NCI-H526 (cell line): ENCODE measurements at regions not wholly inside any gene's neighbourhood (a gene's known extent, or its start where the extent isn't known, plus 50 kb on each side); places are given as distances from the start of the nearest gene placed in this dataset.
A peak's percentile ranks its signal among the peaks of the same experiment; 100 is the strongest.

ENCODE experiments used
- DNase-seq, 2 experiments: peaks; one replicate each; lab custom pipeline; 2025; lab: John Stamatoyannopoulos, UW

- DNase-seq = peak in 1 of 2 experiments; percentile 16
Observed at GRCh38 chr12:105929192-105929591, 209.6 kb downstream of the NUAK1 start.

- DNase-seq = no peak
Observed at GRCh38 chr12:105930557-105931503, 207.9 kb downstream of the NUAK1 start.

DNA sequence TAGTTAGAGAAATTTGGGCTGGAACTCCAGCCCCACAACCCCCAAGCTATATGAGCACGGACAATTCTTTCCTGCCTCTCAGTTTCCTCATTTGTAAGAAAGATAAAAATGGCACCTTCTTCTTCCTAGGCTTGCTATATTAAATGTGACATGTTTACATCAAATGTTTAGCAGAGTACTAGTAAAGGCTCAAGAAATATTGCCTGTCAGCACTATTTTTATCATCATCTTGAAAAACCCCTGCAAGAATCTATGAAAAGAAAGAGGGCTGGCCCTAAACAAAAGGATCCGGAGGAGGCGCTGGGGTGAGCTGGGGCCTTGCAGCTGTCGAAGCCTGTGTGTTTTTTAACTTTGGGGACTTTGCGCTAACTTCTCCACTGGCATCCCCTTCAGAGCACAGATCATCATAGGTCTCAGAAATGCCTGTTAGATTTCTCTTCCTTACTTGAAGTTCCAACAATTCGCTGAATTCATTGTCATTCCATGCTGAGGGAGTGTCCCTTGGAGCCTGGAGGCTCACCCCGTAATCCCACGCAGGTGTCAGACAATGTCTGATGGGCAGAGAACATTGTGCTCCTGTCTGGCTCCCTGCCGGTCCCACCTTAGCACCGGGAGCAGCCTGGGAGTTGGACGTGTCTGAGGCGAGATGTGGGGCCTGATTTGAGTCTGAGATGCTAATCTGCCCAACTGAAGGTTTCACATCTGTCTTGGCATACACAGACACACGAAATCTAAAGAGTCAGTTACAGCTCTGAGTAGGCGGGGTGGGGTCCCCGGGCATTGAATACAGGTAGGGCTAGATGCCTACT is 206.8 kb downstream of the NUAK1 start:
- no peak for DNase-seq

GRCh38 chr12:105933671-105934665 is 204.8 kb downstream of the NUAK1 start:
- no peak for DNase-seq

- DNase-seq = no peak
Observed at GRCh38 chr12:105935106-105935505, 203.6 kb downstream of the NUAK1 start.

DNA sequence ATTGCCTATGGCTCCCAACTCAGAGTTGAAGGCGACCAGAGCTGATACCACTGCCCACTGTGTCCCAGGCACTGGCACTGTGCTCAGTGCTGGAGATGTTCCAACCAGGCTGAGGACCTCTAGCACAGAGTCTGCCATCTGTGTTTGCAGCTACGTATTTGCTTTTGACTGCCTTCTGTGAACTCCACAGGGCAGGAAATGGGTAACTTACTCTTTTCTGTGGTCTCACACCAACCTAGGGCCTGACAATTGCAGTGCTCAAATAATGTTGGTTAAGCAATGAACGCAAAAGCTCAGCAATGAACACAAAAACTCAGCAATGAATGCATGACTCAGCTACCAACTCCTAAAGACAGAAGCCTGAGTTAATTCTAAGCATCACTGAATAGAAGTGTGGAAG is 202.8 kb downstream of the NUAK1 start:
- no peak for DNase-seq

DNA sequence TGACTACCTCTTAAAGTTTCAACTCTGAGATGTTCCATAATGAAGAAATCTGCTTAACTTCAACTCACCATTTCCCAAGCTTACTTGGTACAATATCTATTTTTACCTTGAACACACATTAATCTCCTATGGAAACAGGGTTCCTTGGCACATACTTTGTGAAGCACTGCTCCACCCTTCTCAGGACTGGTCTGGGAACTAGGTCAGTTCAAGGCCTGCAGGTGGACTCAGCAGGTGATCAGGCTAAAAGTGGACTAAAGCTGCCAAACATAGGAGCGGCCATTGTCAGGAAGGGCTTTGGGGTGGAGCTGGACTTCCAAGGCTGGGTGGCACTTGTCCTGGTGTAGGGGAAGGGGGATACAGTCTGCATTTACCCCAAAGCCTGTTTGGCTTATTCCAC is 202.3 kb downstream of the NUAK1 start:
- no peak for DNase-seq

DNA sequence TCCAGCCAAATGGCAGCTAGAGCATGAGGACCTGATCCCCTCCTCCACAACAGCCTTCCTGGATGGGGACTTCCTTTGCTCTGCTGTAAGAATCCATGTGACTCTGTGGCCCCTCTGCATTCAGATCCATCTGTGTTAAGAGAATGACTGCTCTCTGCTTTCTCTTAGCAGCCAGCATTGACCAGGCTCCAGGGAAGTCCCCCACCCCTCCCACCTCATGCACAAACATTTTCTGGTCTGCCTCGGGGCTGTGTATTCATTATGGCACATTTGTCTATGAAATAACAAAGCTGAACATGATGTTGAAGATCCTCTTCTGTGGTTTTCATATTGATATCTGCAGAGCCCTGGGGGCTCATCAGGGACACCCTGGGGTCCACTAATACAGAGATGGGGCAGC is 201.7 kb downstream of the NUAK1 start:
- DNase-seq = no peak

DNA sequence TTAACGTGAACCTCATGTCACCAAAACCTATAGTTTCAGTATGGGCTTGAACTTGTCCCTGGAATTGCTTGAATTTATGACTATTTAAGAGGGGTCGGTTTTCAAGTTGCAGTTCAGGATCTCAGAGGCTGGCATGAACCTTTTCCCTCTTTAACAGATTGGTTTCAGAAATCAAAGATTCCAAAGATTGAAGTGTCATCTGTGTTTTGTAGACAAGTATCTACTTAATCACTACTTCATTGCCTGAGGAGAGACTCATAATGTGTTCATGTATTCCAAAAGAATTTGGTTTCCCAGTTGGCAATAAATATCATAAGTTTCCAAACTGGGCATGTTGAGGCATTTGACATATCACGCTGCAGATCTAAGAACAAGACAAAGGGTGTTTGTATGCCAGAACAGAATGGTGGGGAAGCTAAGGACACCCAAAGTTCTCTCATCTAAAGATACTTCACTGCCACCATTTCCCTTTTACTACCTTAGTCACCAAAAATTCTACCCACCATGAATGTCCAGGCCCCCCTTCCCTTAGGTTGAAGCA is 199.5 kb downstream of the NUAK1 start:
- DNase-seq = no peak

DNA sequence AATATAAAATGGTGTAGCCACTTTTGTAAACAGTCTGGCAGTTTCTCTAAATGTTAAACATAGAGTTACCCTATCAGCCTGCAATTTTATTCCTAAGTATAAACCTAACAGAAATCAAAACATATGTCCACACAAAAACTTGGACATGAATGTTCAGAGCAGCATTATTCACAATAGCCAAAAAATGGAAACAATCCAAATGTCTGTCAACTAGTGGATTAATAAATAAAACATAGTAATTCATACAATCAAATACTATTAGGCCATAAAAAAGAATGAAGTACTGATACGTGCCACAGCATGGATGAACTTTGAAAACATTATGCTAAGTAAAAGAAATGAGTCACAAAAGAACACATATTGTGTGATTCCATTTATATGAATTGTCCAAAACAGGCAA is 196.5 kb downstream of the NUAK1 start:
- DNase-seq = no peak

GRCh38 chr12:105943525-105943924 is 195.2 kb downstream of the NUAK1 start:
- DNase-seq = no peak

- DNase-seq = no peak
Observed at GRCh38 chr12:105944628-105945027, 194.1 kb downstream of the NUAK1 start.

GRCh38 chr12:105945880-105946279 is 192.9 kb downstream of the NUAK1 start:
- no peak for DNase-seq

- no peak for DNase-seq
Observed at GRCh38 chr12:105946493-105946901, 192.3 kb downstream of the NUAK1 start.

DNA sequence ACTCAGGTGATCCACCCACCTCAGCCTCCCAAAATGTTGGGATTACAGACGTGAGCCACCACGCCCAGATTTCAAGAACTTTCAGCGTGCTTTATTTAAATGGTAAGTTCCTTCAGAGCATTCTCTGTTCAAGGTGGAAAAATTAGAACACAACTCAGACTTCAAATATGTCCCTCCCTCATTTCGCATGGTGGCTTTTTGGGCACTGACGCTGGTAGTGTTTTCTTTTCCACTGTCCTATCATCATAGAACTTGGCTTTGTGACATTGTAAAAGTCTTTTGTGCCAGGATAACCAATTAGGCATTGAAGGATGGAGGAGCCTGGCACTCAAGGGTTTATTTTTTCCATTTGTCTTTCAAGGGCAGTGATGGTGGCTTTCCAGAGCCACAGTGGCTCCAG is 190.8 kb downstream of the NUAK1 start:
- DNase-seq = no peak

DNA sequence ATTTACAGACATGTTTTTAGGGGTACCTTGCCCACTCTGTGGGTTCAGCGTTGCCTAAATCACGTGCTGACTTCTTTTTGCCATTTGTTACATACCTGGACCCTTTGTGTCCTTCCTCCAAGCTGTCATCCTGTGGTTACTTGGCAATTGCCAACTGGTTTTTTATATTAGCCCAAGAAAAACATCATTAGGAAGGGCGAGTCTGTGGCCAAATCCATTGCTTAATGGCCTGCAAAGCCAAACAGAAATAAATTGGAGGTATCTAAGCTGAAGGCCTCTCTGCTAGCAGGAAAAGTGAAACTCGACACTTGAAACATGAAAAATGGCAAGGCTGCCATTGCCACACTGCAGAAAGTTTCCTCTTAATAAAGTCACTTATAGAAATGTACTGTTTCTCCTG is 190.4 kb downstream of the NUAK1 start:
- DNase-seq = no peak

- DNase-seq = no peak
Observed at GRCh38 chr12:105949391-105949790, 189.4 kb downstream of the NUAK1 start.

GRCh38 chr12:105951732-105952131 is 187.0 kb downstream of the NUAK1 start:
- no peak for DNase-seq

- no peak for DNase-seq
Observed at GRCh38 chr12:105954951-105955931, 183.5 kb downstream of the NUAK1 start.

- DNase-seq = no peak
Observed at GRCh38 chr12:105955976-105956375, 182.8 kb downstream of the NUAK1 start.
